Ascending aorta (tissue), 2 donors: ENCODE measurements at regions not wholly inside any gene's neighbourhood (a gene's known extent, or its start where the extent isn't known, plus 50 kb on each side); places are given as distances from the start of the nearest gene placed in this dataset.

Experiments used
- DNase-seq, 2 donors: peaks; one replicate each; pipeline ENCODE4 v3.0.0-alpha.2; 2019; ENCODE audit warnings: low spot score in 2 of 2
- H3K27ac ChIP-seq, 2 donors: fragments of 200-600 bp; sonication (generic); one replicate each; pipeline ENCODE4 v1.5.1; 2016 to 2017; ENCODE audit warnings: mild to moderate bottlenecking in 1 of 2
- H3K27me3 ChIP-seq: fragments of 200-600 bp; sonication (generic); one replicate; pipeline ENCODE4 v1.5.1; 2017
- H3K36me3 ChIP-seq, 2 donors: fragments of 200-600 bp; sonication (generic); one replicate each; pipeline ENCODE4 v1.5.1; 2016
- H3K4me1 ChIP-seq, 2 donors: fragments of 200-600 bp; sonication (generic); one replicate each; pipeline ENCODE4 v1.5.1; 2016 to 2017; ENCODE audit warnings: mild to moderate bottlenecking in 1 of 2
- H3K4me3 ChIP-seq, 2 donors: fragments of 200-600 bp; sonication (generic); one replicate each; pipeline ENCODE4 v1.5.1; 2016 to 2017; ENCODE audit warnings: mild to moderate bottlenecking in 1 of 2
- H3K9me3 ChIP-seq, 2 donors: fragments of 200-600 bp; sonication (generic); one replicate each; pipeline ENCODE4 v1.5.1; 2016
- CTCF ChIP-seq, 3 experiments: fragments of 200-600 bp in 2 of 3; fragments of 450-650 bp in 1 of 3; sonication (generic) in 2 of 3; IDR thresholded peaks; one replicate each; pipeline ENCODE4 v1.5.1; 2016 to 2019; ENCODE audit warnings: antibody characterized with exemption in 3 of 3, mild to moderate bottlenecking in 1 of 3, moderate library complexity in 1 of 3
- intact Hi-C: fragments of 100-400 bp; cut with DNase I; formaldehyde crosslinking; loops from one replicate; pipeline ENCODE4 v1.15.1; 2023

DNA sequence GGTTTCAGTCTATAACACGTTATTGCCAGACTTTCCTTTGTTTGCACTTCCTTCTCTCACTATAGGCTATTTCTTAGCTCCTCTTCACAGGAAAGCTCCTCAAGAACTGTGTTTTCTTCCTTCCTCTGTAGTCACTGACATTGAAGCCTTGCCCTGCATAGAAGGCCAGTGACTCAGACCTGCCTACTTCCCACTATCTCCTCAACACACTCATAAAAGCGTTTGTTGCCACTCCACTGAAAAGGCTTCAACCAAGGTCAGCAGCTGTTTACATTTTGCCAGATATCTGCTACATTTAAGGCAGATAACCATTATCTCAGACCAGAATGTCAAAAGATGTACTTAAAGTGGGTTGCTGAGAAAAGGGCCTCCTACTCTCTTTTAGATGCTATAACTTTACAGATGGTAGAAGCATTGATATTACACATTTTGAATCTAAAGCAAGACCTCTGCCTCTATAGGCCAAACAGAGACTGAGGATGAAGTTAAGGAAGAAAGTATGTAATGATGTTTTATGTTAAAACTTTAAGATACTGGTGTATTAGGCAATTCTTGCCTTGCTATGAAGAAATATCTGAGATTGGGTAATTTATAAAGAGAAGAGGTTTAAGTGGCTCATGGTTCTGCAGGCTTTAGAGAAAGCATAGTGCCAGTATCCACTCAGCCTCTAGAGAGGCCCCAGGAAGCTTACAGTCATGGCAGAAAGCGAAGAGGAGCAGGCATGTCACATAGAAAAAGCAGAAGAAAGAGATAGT is 233.3 kb upstream of the FLRT2 start:
- no peaks in the 10 kb centered on the region for H3K36me3 ChIP-seq
- no peaks in the 10 kb centered on the region for H3K4me1 ChIP-seq
- intact Hi-C loops: no loop called here
- H3K27ac ChIP-seq: no peak overlapping the region
- no peak overlapping the region for H3K4me3 ChIP-seq
- H3K27me3 ChIP-seq: no peaks in the 10 kb centered on the region
- DNase-seq: no peak
- TF ChIP-seq CTCF (IDR thresholded peaks at IDR 0.05): no peak
- no peaks in the 10 kb centered on the region for H3K9me3 ChIP-seq

- DNase-seq: no peak
- Histone ChIP-seq H3K4me1 (no peaks in the 10 kb centered on the region), H3K9me3 (no peaks in the 10 kb centered on the region), H3K36me3 (no peaks in the 10 kb centered on the region), H3K27ac (no peak overlapping the region), H3K4me3 (no peak overlapping the region), H3K27me3 (no peaks in the 10 kb centered on the region)
- intact Hi-C loops: no loop called here
- no peak for TF ChIP-seq CTCF (IDR thresholded peaks at IDR 0.05)
Measured at GRCh38 chr14:85300107-85300506, 229.8 kb upstream of the FLRT2 start.

- H3K9me3 ChIP-seq: no peaks in the 10 kb centered on the region
- no peak overlapping the region for H3K27ac ChIP-seq
- TF ChIP-seq CTCF (IDR thresholded peaks at IDR 0.05): no peak
- no peaks in the 10 kb centered on the region for H3K4me1 ChIP-seq
- H3K36me3 ChIP-seq: no peaks in the 10 kb centered on the region
- DNase-seq: no peak
- H3K4me3 ChIP-seq: no peak overlapping the region
- no peaks in the 10 kb centered on the region for H3K27me3 ChIP-seq
- intact Hi-C loops: no loop called here
Measured at GRCh38 chr14:85301506-85301905, 228.4 kb upstream of the FLRT2 start.

DNA sequence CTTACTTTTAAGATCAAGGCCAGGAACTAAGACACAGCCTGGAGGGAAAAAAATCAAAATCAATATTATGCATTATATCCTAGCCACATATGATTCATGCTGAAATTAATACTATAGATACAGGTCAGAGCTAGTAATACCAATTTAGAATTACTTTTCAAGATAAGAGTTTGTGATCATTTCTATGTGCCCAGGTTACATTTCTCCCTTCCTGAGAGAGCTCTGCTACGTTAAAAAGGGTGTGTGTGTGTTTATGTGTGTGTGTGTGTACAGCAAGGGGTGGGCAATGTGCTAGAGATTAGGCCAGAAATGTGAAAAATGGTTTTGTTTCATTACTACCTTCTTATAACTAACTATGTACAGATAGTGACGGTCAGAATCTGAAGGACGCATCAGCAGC is 223.9 kb upstream of the FLRT2 start:
- no peak for TF ChIP-seq CTCF (IDR thresholded peaks at IDR 0.05)

DNA sequence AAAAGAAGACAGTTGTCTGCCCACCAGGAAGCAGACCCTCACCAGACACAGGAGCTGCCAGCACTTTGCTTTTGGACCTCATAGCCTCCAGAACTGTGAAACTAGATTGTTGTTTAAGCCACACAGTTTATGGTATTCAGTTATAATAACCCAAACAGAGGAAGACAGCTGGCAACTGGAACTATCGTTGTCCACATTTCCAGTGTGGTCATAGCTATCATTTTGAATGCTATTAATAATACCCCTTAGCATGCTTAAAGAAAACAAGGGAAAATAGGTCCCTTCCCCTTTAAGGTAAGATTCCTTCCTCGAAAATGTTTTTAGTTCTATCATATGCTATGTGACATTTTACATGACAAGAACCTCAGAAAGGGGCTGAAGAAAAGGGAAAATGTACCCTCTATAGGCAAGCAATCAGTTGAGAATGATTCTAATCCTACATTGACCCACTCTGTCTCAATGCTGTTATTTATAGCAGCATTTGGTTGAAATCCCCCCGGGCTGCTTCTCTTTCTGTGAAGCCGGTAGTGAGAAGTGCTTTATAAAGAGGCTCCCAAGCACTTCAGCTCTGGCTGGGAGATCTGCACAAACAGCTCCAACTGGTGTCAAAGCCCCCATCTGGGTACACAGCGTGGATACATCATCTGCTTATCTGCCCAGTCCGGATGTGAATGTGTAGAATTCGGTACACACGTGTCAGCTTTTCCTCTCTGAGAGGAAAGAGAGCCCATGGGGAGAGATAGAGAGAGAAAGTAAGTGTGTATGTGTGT is 221.2 kb upstream of the FLRT2 start:
- no peak for TF ChIP-seq CTCF (IDR thresholded peaks at IDR 0.05)
- Histone ChIP-seq H3K27ac (no peak overlapping the region), H3K36me3 (no peaks in the 10 kb centered on the region), H3K4me3 (no peak overlapping the region), H3K27me3 (no peaks in the 10 kb centered on the region), H3K9me3 (no peaks in the 10 kb centered on the region), H3K4me1 (no peaks in the 10 kb centered on the region)
- intact Hi-C loops: no loop called here
- DNase-seq: no peak

More for the DNA sequence above, 223.9 kb upstream of the FLRT2 start:
- Histone ChIP-seq H3K4me3 (no peak overlapping the region), H3K36me3 (no peaks in the 10 kb centered on the region), H3K4me1 (no peaks in the 10 kb centered on the region), H3K27ac (no peak overlapping the region), H3K9me3 (no peaks in the 10 kb centered on the region), H3K27me3 (no peaks in the 10 kb centered on the region)
- no peak for DNase-seq
- intact Hi-C loops: no loop called here
